GM18511 (cell line): ENCODE measurements at regions not wholly inside any gene's neighbourhood (a gene's known extent, or its start where the extent isn't known, plus 50 kb on each side); places are given as distances from the start of the nearest gene placed in this dataset.
"Not testable (repeated sequence)": the region's sequence is repeated elsewhere in the genome, so short reads cannot be mapped to it uniquely, and the experiment has no call there.

Experiments used
- ATAC-seq: cut with Tn5 transposase; IDR thresholded peaks from one replicate; pipeline ENCODE4 v1.9.1; 2021; ENCODE audit warnings: mild to moderate bottlenecking, moderate library complexity; ENCODE audit not compliant: unreplicated experiment

DNA sequence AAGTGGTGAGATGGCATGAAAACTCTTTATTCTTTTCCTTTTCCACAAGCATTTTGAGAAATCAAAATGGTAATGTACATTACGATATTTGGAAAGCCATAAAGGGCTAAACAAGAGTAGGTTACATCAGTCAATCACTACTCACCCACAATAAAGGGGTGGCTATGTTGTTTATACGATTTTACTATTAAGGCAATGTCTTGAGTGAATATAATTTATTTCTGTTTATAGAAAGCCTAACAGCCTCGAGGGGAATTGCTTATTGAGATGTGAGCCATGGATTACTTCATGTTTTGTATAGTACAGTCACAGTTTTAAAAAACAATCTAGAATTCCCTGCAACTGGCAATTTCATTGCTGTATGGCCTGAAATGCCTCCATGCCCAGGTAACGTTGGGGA is 237.5 kb upstream of the RBBP8 start:
- ATAC-seq: no peak

DNA sequence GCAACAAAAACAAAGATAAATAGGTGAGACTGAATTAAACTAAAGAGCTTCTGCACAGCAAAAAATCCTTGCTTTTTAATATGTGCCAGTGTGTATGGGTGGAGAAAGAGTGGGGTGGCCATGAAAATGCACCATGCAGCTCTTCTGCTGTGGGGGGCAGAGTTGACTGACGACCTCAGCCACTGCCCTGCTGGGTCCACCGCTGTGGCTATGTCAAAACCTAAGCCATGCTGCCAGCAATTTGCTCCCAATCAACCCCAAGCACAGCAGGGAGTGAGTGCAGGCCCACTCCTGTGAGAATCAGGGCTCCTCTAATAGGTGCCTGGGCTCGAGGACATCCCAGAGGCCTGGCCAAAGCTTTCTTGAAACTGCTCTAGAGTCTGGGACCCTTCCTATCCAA is 235.6 kb upstream of the RBBP8 start:
- ATAC-seq: no peak

DNA sequence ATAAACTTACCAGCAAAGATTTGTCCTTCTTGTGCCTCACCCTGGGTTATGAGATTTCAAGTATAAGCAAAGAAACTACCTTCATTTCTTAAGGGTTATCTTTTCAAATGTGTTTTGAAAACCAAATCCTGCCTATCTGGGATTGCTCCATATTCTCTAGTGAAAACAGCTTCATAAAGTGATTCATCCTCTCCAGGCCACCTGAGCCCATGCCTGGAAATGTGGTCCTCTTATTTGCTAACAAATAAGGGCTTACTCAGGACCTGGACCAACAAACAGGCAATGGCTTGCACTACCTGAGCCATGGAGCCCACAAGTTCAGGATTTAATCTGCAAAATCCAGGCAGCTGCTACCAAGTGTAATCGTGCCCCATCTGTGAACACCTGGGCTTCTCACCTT is 234.4 kb upstream of the RBBP8 start:
- no peak for ATAC-seq

DNA sequence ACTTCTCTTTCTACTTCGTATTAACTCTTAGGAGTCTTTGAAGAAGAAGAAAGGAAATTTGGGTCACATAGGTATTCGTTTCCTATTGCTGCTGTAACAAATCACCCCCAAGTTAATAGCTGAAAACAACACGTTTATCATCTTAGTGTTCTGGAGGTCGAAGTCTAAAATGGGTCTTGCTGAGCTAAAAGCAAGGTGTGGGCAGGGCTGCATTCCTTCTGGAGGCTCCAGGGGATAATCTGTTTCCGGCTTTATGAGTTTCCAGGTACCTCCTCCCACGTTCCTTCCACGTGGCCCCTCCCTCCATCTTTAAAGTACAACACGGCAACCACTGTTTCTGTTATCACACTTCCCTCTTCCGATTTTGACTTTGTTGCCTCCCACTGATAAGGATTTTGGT is 233.5 kb upstream of the RBBP8 start:
- no peak for ATAC-seq

GRCh38 chr18:22700920-22701319 is 232.2 kb upstream of the RBBP8 start:
- no peak for ATAC-seq

DNA sequence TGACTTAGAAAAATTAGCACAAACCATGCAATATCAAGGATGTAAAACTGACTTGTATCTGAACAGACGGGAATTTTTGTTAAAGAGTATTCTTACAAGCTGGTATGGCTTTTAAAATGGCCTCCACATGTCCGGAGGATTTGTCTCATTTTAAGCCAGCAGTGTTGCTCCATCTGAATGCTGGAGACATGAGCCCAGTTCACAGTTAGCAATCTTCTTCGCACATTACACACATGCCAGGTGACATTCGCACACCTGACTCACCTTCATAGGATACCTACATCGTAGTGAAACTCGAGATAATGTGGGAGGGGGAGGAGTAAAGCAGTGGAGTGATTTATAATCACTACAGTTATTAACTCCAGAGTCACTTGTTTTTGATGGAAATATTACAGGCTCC is 231.8 kb upstream of the RBBP8 start:
- no peak for ATAC-seq

- ATAC-seq: no peak
These were observed 231.3 kb upstream of the RBBP8 start for GRCh38 chr18:22701795-22702194.

DNA sequence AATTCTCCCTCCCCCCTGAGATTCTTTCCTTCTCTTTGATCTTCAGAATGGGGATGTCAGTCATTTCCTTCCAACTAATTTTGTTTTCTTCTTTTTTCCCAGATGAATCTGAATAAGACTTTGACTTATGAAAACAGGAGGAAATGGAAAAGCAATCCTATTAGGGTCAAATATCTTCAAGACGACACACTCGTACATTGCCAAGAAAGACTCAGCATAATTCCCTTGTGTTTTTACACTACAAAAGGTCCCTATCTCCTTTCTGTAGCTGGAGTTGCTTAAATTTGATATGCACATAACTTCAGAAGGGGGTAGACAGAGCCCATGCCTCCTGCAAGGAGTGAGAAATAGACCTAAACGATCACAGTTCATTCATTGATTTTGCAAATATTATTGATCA is 230.3 kb upstream of the RBBP8 start:
- ATAC-seq: no peak

DNA sequence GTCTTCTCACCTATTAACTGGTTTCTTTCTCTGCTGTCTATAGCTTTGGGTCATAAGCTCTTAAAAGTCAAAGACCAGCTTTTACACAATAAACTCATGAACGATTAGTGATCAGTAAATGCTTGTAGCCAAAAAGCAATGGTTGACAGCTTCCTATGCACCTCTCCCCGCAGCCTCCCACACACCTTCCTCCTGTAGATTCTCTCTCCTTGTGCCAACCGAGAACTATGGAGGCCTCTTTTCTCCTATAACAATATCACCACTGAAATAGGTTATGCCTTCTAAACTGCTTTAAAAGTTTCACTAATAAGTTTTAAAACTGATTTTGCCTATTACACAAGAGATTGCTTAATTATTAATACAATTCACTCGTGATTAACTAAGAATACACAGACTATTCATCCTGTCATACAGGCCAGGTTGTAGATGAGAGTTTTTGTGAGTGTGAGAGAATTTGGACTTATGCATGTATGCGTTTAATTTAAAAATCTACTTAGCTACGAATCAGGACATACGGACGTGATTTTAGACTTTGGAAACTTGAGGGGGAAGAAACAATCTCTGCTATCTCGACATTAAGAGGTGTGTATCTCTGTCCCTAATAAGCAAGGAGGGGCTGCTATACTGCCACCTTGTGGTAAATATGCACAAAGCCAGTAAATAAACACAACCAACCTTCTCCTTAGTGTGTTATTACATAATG is 229.1 kb upstream of the RBBP8 start:
- peak; percentile 72 for ATAC-seq

DNA sequence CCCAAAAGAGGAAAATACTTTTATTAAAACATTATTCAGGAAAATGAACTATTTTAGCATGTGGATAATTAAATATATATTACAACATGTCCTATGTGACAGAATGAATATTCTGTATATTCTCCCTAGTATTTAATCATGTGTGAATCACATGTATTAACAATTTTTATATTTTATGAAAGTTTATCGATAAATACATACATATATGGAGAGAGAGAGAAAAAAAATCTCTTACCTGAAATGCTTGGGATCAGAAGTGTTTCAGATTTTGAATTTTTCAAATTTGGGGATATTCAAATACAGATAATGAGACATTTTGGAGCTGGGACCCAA is 228.6 kb upstream of the RBBP8 start:
- ATAC-seq: no peak

GRCh38 chr18:22705328-22705727 is 227.8 kb upstream of the RBBP8 start:
- no peak for ATAC-seq

GRCh38 chr18:22706025-22706424 is 227.1 kb upstream of the RBBP8 start:
- ATAC-seq: not testable (repeated sequence)

DNA sequence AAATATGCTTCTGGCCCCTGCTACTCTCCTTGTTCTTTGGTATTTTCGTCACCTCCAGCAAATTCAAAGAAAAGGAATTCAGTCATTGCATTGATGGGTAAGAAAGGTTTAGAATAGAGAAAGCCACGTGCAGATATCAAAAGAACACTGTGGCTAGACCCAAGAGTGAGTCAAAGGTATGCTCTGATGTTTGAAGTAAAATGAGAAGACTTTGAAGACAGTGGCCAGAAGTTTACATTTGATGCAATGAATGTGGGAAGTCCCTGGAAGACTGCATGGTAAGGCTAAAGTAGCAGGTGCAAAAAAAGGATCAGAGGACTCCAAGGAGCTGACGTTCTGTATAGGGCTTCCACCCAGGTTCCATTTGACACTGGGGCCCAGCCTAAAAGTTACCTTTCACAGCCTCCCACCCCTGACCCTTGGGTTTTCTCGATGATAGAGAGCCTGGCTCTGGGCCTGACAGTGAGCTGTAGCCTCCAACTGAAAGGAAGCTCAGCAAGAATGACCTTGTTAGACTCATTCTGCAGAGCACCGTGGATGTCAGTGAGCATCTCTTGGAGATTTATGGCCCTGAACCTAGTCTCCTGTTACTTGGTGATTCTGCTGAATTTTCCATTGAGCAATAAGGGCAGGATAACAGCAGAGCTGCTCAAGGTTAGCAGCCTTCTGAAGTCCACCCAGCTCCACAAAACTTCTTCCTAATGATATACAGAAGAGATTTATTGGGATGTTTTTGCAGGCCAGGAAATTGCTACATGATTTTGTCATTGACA is 223.7 kb upstream of the RBBP8 start:
- no peak for ATAC-seq

DNA sequence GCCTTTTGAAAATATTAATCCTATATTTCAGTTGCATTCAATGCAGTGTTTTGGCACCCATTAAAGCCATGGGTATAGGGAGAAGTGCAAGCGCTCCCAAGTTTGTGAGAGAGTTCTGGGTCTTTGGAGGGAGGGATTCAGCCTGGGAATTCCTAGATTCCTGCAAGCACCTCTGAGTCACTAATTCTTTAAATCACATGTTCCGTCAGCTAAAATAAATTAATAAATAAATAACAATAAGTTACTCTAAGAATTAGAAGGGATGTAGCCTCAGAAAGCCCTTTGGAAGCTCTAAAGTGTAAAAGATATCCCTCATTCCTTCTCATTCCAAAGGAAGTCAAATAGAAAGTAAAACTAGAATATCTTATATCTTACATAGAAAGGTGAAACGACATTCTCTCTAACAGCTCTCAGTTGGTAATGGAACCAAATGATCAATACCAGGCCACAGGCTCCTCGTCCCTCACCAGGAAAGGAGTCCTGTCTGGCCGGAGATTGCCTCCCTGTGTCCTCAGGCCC is 222.4 kb upstream of the RBBP8 start:
- ATAC-seq: no peak

DNA sequence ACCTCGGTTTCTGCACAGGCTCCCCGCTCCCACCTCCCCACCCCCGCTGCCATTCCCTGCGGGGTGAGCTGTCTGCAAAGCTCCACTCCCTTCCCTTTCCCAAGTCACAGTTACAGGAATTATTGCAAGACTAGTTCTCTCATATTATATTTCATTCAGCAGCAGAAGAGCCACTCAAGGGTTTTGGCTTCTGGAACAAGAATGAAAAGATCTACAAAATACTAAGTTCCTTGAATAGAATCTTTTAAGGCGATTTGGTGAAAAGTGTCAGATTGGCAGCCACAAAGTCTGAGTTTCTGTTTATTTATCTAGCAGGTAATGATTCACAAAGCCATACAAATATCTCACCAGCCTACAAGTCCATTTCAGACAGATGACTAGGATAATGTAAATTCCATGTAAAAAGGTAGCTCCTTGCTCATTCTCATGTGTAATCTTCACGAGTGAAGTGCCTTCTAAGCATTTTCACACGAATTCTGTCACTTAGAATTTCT is 221.9 kb upstream of the RBBP8 start:
- no peak for ATAC-seq

- ATAC-seq: no peak
These were observed 219.6 kb upstream of the RBBP8 start for GRCh38 chr18:22713511-22713910.

GRCh38 chr18:22717536-22717935 is 215.6 kb upstream of the RBBP8 start:
- not testable (repeated sequence) for ATAC-seq

DNA sequence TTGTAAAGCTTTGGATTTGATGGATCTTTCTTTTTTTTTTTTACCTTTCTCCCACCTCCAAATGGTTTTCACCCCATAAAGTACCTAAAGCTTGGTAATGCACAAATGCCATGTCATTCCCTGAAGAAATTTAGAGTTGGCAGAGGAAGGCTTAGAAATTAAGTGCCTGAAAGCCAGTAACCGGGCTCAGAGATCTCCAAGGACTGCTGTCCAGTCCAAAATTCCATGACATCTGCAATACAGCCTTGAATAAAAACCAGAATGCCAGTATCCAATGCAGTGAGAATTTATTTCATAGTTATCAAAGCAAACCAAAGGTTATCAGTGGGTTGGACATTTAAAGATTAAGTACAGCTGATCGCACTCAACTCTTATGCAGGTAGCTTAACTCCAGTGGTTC is 209.9 kb upstream of the RBBP8 start:
- no peak for ATAC-seq

DNA sequence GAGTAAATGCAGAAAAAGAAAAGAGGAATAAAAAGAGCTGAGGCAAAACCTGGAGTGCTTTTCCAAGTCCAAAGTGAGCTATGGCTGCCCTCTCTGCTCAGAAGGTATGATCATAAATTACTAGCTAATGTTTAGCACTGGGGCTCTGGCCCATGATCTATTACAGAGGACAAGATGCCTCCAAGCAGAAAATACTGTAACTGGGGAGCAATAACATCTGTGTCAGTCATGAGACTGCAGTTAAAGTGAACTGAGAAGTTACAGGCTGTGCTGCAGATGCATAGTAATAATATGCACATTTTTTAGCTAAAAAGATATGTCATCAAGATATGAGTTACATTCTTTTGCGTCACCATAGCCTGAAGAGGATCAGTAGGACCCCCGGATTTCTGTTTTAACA is 209.4 kb upstream of the RBBP8 start:
- no peak for ATAC-seq

GRCh38 chr18:22726469-22726868 is 206.7 kb upstream of the RBBP8 start:
- no peak for ATAC-seq

DNA sequence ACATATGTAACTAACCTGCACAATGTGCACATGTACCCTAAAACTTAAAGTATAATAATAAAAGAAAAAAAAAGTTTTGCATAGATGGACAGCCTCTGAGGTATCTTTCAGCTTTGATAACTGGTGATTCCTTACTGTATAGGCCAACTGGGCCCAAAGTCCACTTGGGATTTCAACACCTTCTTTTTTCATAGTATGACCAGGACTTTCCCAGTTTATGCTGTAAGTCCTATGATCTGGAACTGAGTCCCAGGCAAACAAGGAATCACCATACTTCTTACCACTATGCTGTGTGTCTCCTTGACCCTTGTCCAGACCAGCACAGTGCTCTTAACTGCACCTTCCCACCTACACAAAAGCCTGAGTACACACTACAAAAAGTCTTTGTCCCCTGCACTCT is 205.1 kb upstream of the RBBP8 start:
- no peak for ATAC-seq

GRCh38 chr18:22728481-22729105 is 204.5 kb upstream of the RBBP8 start:
- no peak for ATAC-seq
